NAMALWA (cell line): ENCODE measurements at regions not wholly inside any gene's neighbourhood (a gene's known extent, or its start where the extent isn't known, plus 50 kb on each side); places are given as distances from the start of the nearest gene placed in this dataset.
"Not testable (repeated sequence)": the region's sequence is repeated elsewhere in the genome, so short reads cannot be mapped to it uniquely, and the experiment has no call there.

ENCODE experiments used
- DNase-seq: peaks from one replicate; pipeline ENCODE4 v3.0.0-alpha.2; 2015; ENCODE audit warnings: low spot score

- DNase-seq: peak; percentile 10
Observed at GRCh38 chr2:88860421-88861075, 169.1 kb downstream of the RPIA start.

GRCh38 chr2:88865801-88866371 is 174.4 kb downstream of the RPIA start:
- peak; percentile 91 for DNase-seq

DNA sequence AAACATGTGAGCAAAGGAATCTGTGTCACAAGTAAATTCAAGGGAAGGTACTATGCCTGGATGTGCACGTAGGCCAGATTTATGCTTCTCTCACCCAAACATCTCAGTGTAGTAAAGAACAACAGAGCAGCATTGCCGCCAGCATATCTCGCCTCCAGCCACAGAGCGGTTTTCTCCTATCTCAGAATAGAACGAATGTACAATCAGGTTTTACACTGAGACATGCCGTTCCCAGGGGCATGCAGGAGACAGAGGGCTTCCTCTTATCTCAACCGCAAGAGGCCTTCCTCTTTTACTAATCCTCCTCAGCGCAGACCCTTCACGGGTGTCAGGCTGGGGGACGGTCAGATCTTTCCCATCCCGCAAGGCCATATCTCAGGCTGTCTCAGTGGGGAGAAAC is 175.3 kb downstream of the RPIA start:
- DNase-seq: peak; percentile 91

DNA sequence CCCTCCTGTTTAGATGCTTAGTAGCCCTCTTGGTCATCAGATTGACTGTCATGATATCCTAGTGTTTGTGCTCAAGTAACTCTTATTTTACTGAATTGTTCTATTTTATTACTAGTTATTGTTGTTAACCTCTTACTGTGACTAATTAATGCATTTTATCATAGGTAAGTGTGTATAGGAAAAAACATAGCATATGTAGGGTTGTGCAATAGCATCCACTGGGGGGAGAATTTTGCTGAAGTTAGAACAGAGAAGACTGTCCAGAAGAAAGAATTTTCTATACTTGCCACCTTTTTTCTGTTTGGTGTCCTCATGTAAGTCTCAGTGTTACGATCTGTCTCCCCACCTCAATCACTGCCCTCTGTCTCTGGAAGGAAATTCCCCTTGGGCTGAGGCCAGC is 177.4 kb downstream of the RPIA start:
- DNase-seq: peak; percentile 14

DNA sequence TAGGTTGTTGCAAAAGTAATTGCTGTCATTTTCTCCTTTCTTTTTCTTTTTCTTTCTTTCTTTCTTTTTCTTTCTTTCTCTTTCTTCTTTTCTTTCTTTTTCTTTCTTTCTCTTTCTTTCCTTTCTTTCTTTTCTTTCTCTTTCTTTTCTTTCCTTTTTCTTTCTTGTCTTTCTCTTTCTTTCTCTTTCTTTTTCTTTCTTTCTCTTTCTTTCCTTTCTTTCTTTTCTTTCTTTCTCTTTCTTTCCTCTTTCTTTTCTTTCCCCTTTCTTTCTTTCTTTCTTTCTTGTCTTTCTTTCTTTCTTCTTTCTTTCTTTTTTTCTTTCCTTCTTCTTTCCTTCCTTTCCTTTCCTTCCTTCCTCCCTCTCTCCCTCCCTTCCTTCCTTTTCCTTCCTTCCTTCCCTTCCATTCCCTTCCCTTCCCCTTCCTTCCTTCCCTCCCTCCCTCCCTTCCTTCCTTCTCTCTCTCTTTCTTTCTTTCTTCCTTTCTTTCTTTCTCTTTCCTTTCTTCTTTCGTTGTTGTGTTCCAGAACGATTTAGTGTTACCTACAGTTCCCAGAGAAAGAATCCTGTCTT is 178.9 kb downstream of the RPIA start:
- no peak for DNase-seq

- DNase-seq: no peak
Observed at GRCh38 chr2:88871336-88871735, 179.9 kb downstream of the RPIA start.

- DNase-seq: no peak
Observed at GRCh38 chr2:88873620-88874019, 182.1 kb downstream of the RPIA start.

DNA sequence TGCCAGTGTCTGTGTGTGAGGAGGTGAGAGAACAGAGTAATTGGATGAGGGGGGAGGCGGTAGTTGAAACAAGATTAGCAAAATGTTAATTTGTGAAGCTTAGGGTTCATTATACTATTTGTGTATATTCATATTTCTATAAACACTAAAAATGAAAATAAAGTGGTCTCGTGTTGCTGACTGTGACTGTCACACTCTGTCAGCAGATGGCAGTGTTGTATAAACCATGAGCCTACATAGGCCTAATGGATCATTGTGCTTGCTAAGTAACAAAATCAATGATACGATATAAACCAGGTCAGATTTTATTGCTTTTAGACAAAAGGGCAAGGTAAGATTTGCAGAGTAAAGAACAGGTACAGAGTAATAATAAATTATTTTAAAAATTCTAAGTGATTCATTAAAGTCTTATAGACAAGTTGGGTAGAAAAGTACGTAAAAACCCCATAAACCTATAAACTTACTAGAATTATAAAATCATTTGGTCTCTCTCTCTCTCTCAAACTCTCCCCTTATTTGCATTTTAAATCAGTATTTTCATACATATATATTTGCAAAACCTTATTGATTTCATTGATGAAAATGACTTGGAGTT is 182.7 kb downstream of the RPIA start:
- peak; percentile 87 for DNase-seq

DNA sequence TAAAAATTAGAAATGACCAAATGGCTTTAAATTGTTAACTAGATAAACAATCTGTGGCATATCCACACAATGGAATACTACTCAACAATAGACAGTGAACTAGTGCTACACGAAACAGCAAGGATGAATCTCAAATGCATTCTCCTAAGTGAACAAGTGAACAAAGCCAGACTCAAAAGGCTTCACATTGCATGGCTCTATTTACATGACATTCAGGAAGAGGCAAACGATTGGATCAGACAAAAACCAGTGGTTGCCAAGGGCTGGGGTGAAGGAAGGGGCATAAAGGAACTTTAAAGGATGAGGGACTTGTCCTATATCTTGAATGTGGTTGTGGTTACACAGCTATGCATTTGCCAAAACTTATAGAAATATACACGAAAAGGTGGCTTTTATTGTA is 184.3 kb downstream of the RPIA start:
- peak; percentile 1 for DNase-seq

GRCh38 chr2:88880441-88880953 is 189.0 kb downstream of the RPIA start:
- peak; percentile 95 for DNase-seq

DNA sequence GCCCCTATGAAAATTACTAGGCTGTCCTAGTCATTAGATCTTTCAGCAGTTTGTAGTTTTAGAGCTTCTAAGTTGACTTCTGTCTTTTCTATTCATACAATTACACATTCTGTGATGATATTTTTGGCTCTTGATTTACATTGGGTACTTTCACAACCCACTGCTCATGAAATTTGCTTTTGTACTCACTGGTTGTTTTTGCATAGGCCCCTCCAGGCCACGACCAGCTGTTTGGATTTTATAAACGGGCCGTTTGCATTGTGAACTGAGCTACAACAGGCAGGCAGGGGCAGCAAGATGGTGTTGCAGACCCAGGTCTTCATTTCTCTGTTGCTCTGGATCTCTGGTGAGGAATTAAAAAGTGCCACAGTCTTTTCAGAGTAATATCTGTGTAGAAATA is 193.8 kb downstream of the RPIA start:
- DNase-seq: peak; percentile 90

- DNase-seq: peak; percentile 64
Observed at GRCh38 chr2:88885679-88886416, 194.4 kb downstream of the RPIA start.

GRCh38 chr2:88887466-88887865 is 196.0 kb downstream of the RPIA start:
- DNase-seq: not testable (repeated sequence)

DNA sequence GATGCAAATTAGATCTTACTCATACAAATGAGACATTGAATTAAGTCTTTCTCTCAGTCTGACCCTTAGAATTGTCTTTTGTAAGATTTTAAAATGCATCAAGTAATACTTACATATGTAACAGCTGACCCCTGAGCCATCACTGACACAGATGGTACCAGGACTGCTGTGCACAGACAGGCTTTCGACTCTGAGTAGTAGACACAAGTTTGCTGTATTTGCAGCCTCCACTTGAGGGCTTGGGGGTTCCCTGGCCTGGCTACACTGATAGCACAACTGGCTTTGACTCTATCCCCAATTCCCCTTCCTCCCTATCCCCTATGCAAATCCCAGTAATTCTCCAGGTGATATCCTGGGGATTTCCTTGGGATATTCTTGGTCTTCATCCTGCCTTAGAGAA is 200.7 kb downstream of the RPIA start:
- DNase-seq: no peak

DNA sequence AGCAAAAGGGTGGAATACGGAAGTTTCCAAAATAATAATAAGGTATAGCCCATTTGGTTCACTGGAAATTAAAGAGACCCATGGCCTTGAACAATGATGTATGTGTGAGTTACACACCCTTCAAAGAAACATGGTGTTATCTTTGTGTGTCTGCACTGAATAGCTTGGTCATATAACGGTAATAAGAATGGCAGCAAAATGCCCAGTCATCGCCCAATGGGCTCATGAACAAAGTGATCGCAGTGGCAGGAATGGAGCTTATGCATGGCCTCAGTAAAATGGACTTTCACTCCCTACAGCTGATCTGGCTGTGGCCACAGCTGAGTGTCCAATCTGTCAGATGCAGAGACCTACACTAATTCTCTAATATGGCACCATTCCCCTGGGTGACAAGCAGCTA is 201.3 kb downstream of the RPIA start:
- DNase-seq: no peak

DNA sequence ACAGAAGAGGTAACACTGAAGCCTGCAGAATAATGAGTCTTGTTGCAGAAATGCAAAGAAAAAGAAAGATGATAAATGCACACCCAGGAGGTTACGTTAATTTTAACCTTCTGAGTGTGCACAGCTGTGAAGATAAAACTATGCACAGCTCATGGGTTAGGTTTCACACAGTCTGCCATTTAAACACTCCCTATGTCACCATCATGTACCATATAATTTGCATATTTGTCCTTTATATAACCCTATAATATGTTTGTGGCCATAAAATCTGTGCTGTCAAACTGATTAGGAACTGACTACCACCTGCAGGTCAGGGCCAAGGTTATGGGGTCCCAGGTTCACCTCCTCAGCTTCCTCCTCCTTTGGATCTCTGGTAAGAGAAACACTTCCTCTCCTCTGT is 205.5 kb downstream of the RPIA start:
- DNase-seq: peak; percentile 63

GRCh38 chr2:88897715-88898114 is 206.2 kb downstream of the RPIA start:
- peak; percentile 79 for DNase-seq

DNA sequence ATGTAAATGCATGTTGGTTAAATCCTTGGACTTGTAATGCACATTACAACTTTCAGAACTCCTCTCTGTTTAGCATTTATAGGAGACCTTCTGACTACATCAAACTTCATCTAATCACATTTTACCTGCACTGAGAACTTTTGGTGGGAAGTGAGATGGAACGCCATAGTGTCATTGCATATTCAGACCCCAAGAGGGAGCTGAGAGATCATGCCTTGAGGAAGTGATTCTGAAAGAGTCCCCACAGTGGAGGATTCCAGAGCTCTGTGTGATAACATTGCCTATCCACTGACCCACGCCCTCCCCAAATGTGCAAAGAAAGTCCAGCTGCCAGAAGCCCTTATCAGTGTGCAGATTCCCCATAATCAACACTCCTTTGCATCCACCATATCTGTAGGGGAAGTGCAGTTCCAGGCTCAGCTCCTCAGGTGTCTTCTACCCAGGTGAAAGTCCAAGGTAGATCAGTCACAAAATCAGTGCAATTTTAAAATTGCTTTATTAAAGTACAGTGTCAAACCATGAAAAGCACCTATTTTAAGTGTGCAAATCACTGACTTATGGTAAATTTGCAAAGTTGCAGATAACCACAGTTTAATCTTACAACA is 212.4 kb downstream of the RPIA start:
- DNase-seq: peak; percentile 85

DNA sequence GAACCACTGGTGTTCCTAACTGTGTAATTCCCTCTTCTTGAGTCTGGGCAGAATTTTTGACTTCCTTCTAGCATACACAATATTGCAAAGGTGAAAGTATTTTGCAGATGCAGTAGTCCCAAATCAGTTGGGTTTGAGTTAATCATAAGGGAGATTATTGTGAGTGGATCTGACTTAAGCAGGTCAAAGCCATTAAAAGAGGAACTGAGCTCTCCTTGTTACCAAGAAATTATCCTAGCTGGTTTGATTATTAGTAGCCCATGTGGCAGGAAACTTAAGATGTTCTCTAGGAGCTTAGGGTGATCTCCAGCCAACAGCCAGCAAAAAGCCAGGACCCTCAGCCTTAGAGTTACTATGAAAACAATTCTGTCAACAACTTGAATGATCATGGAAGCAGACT is 221.8 kb downstream of the RPIA start:
- DNase-seq: peak; percentile 35

- DNase-seq: peak; percentile 70
Observed at GRCh38 chr2:88919087-88919738, 227.7 kb downstream of the RPIA start.

DNA sequence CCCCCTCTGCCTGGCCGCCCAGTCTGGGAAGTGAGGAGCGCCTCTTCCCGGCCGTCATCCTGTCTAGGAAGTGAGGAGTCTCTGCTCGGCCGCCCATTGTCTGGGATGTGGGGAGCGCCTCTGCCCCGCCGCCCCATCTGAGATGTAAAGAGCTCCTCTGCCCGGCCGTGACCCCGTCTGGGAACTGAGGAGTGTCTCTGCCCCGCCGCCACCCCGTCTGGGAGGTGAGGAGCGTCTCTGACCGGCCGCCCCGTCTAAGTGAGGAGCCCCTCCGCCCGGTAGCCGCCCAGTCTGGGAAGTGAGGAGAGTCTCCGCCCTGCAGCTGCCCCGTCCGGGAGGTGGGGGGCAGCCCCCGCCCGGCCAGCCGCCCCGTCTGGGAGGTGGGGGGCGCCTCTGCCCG is 228.9 kb downstream of the RPIA start:
- DNase-seq: not testable (repeated sequence)
